HG02970 (cell line): ENCODE measurements at regions not wholly inside any gene's neighbourhood (a gene's known extent, or its start where the extent isn't known, plus 50 kb on each side); places are given as distances from the start of the nearest gene placed in this dataset.

ENCODE experiments used
- ATAC-seq: cut with Tn5 transposase; IDR thresholded peaks from one replicate; pipeline ENCODE4 v1.9.1; 2021; ENCODE audit warnings: mild to moderate bottlenecking, moderate library complexity, moderate number of reproducible peaks; ENCODE audit not compliant: unreplicated experiment, low FRiP score

- peak; percentile 51 for ATAC-seq
Observed at GRCh38 chr4:166594326-166594946, 639.9 kb downstream of the SPOCK3 start.

- ATAC-seq: no peak
Observed at GRCh38 chr4:166600264-166600663, 634.0 kb downstream of the SPOCK3 start.

- no peak for ATAC-seq
Observed at GRCh38 chr4:166602068-166602467, 632.2 kb downstream of the SPOCK3 start.

GRCh38 chr4:166622425-166622977 is 611.8 kb downstream of the SPOCK3 start:
- no peak for ATAC-seq

- ATAC-seq: peak; percentile 48
Observed at GRCh38 chr4:166625018-166625637, 609.2 kb downstream of the SPOCK3 start.

- ATAC-seq: no peak
Observed at GRCh38 chr4:166628454-166628853, 605.8 kb downstream of the SPOCK3 start.

GRCh38 chr4:166635367-166635766 is 598.9 kb downstream of the SPOCK3 start:
- no peak for ATAC-seq

- no peak for ATAC-seq
Observed at GRCh38 chr4:166637816-166638215, 596.5 kb downstream of the SPOCK3 start.

GRCh38 chr4:166655231-166655630 is 579.1 kb downstream of the SPOCK3 start:
- ATAC-seq: no peak

- ATAC-seq: no peak
Observed at GRCh38 chr4:166655705-166656104, 578.6 kb downstream of the SPOCK3 start.

- ATAC-seq: no peak
Observed at GRCh38 chr4:166657261-166657660, 577.0 kb downstream of the SPOCK3 start.

GRCh38 chr4:166658585-166658984 is 575.7 kb downstream of the SPOCK3 start:
- ATAC-seq: no peak

GRCh38 chr4:166662266-166662843 is 571.9 kb downstream of the SPOCK3 start:
- peak; percentile 96 for ATAC-seq

GRCh38 chr4:166670341-166670740 is 564.0 kb downstream of the SPOCK3 start:
- ATAC-seq: no peak

GRCh38 chr4:166673911-166674310 is 560.4 kb downstream of the SPOCK3 start:
- ATAC-seq: no peak

- ATAC-seq: no peak
Observed at GRCh38 chr4:166675411-166675810, 558.9 kb downstream of the SPOCK3 start.

- ATAC-seq: no peak
Observed at GRCh38 chr4:166680796-166681195, 553.5 kb downstream of the SPOCK3 start.

- no peak for ATAC-seq
Observed at GRCh38 chr4:166682200-166682599, 552.1 kb downstream of the SPOCK3 start.
